MCF 10A (cell line): ENCODE measurements at regions not wholly inside any gene's neighbourhood (a gene's known extent, or its start where the extent isn't known, plus 50 kb on each side); places are given as distances from the start of the nearest gene placed in this dataset.

Experiments
- BruUV-seq: library from RNA; stranded (reverse); fragments of 400-500 nt; replicated peaks from 2 replicates; lab custom pipeline; 2021; lab: Mats Ljungman, UMichigan
- CTCF ChIA-PET: fragments of 300-600 bp; sonication (Branson Sonifier 250); formaldehyde crosslinking; extraction: SDS; loops from one replicate; lab custom pipeline; 2021; ENCODE audit warnings: antibody characterized with exemption, inconsistent platforms; lab: Yijun Ruan, JAX
- POLR2A ChIA-PET: fragments of 300-600, 350-650 bp; sonication (Branson Sonifier 250); formaldehyde crosslinking; extraction: SDS; loops from one replicate; lab custom pipeline; 2020; ENCODE audit warnings: antibody characterized with exemption, inconsistent platforms; lab: Yijun Ruan, JAX
- DNase-seq: peaks from one replicate; pipeline ENCODE4 v3.0.0-alpha.2; 2018; ENCODE audit not compliant: unreplicated experiment
- H3K27ac Mint-ChIP-seq: one replicate; pipeline ENCODE4 v1.8.0; 2022; ENCODE audit warnings: mild to moderate bottlenecking, low read depth, mixed read lengths; ENCODE audit not compliant: unreplicated experiment
- H3K27me3 Mint-ChIP-seq: one replicate; pipeline ENCODE4 v1.8.0; 2022; ENCODE audit warnings: mixed read lengths; ENCODE audit not compliant: insufficient read depth, unreplicated experiment
- H3K36me3 Mint-ChIP-seq: one replicate; pipeline ENCODE4 v1.8.0; 2022; ENCODE audit warnings: mild to moderate bottlenecking, moderate library complexity, mixed read lengths; ENCODE audit not compliant: insufficient read depth, unreplicated experiment
- H3K4me1 Mint-ChIP-seq: one replicate; pipeline ENCODE4 v1.8.0; 2022; ENCODE audit warnings: mixed read lengths; ENCODE audit not compliant: insufficient read depth, unreplicated experiment
- H3K4me3 Mint-ChIP-seq: one replicate; pipeline ENCODE4 v1.8.0; 2022; ENCODE audit warnings: mild to moderate bottlenecking, moderate library complexity, mixed read lengths; ENCODE audit not compliant: unreplicated experiment
- H3K9me3 Mint-ChIP-seq: one replicate; pipeline ENCODE4 v1.8.0; 2022; ENCODE audit warnings: mixed read lengths; ENCODE audit not compliant: unreplicated experiment
- intact Hi-C: fragments of 100-400 bp; cut with micrococcal nuclease; formaldehyde crosslinking; loops from 2 replicates; pipeline ENCODE4 v1.14.1; 2022
- TF ChIP-seq, protein P1 (sequence below): fragments of 200-600 bp; IDR thresholded peaks from one replicate; pipeline ENCODE4 v1.8.0; 2022; ENCODE audit warnings: antibody characterized with exemption, mild to moderate bottlenecking; ENCODE audit not compliant: unreplicated experiment

DNA sequence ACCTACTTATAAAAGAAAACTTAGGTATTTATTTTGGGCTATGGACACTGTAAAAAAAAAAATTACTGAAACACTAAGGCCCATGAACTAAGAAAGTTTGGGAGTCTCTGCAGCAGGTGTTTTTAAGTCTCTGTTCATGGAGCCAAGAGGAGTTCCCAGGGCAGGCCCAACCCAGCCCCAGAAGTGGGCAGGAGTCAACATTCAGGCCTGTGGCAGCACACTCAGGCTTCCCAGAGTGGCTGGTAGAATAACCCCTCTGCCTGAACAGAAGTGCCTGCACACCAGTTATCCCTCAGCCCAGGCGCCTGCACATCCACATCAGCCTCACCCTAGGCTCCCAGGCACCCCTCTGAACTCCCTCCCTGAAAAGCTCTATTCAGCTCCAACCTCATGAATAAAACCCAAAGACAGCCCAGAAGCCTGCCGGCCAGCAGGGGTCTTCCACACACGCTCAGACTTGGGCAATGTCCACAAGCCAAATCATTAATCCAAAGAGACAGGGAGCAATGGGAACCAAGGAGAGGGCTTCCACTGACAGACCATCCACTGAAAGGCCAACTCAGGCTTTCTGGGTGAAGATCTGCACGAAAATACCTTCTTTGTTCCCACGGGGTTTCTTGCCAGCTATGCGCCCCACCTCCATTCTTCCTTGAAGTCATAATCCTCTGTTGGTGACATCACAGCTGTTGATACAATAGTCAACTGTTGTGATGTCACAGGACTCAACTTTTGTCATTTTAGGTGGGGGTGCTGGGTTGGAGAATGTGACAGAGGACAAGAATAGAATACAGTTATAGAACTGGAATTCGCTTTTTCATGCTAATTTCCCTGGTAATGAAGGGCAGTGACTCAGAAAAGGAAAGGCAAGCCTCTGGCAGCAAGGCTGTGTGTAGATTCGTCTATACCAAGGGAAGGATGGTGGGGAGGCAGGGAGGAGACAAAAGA is 83.7 kb downstream of the RPL27A start:
- intact Hi-C loops, result loop anchor here (2.0 to 5.0 kb wide), 3 partner anchors 48 to 164 kb away; partner anchors contain the start of gene AKIP1
- Mint-ChIP-seq H3K4me3 (peak overlapping the region; percentile 22), H3K27ac (peak overlapping the region; percentile 81), H3K27me3 (no peaks in the 10 kb centered on the region), H3K36me3 (no peaks in the 10 kb centered on the region), H3K4me1 (peaks cover 36% of the 10 kb centered on the region), H3K9me3 (no peaks in the 10 kb centered on the region)
- TF ChIP-seq, protein P1, sequence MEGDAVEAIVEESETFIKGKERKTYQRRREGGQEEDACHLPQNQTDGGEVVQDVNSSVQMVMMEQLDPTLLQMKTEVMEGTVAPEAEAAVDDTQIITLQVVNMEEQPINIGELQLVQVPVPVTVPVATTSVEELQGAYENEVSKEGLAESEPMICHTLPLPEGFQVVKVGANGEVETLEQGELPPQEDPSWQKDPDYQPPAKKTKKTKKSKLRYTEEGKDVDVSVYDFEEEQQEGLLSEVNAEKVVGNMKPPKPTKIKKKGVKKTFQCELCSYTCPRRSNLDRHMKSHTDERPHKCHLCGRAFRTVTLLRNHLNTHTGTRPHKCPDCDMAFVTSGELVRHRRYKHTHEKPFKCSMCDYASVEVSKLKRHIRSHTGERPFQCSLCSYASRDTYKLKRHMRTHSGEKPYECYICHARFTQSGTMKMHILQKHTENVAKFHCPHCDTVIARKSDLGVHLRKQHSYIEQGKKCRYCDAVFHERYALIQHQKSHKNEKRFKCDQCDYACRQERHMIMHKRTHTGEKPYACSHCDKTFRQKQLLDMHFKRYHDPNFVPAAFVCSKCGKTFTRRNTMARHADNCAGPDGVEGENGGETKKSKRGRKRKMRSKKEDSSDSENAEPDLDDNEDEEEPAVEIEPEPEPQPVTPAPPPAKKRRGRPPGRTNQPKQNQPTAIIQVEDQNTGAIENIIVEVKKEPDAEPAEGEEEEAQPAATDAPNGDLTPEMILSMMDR, result no peak
- DNase-seq, result no peak
- ChIA-PET POLR2A (interaction anchor here (1.0 to 3.3 kb wide), 4 partner anchors 9 to 84 kb away, joined by 4 to 18 read pairs (median 8); partner anchors contain the start of genes RPL27A and TRIM66), CTCF (no interaction called here)
- BruUV-seq, result no TSS peak

DNA sequence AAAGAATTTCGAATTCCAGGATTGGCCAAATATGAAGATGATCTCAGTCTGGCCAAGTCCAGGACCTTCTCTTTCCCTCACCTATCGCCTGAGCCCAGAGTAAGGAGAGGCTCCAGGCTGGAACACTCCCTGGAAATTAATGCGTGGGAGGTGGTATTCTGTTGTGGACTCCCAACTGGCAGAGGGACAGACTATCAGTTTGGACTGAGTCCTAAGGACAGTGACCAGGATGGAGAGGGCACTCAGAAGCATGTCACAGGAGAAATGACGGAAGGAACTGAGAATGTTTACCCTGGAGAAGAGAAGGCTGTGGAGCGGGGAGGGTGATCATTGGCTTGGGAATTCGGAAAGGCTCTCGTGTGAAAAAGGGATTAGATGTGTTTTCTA is 84.4 kb downstream of the RPL27A start:
- CTCF ChIA-PET, result interaction anchor here (0.8 to 1.4 kb wide), 4 partner anchors 8 to 103 kb away, joined by 3 to 4 read pairs (median 4); no protein-coding TSS in a partner anchor
- TF ChIP-seq, protein P1, result no peak
- Mint-ChIP-seq H3K27me3 (no peaks in the 10 kb centered on the region), H3K36me3 (peaks cover under 1% of the 10 kb centered on the region), H3K4me3 (peak overlapping the region; percentile 22), H3K27ac (peak overlapping the region; percentile 81), H3K9me3 (no peaks in the 10 kb centered on the region), H3K4me1 (peaks cover 43% of the 10 kb centered on the region)
- DNase-seq, result peak; percentile 38
- POLR2A ChIA-PET, result interaction anchor here (1.3 to 3.3 kb wide), 9 partner anchors 9 to 145 kb away, joined by 4 to 18 read pairs (median 8); partner anchors contain the start of genes RPL27A and TRIM66
- intact Hi-C loops, result loop anchor here (2.0 to 5.0 kb wide), 3 partner anchors 48 to 165 kb away; partner anchors contain the start of gene AKIP1
- BruUV-seq, result TSS peak; percentile 94

- ChIA-PET POLR2A (interaction anchor here (1.1 to 3.3 kb wide), 13 partner anchors 10 to 194 kb away, joined by 3 to 18 read pairs (median 8); partner anchors contain the start of genes RPL27A and TRIM66), CTCF (interaction anchor here (0.6 to 2.1 kb wide), 21 partner anchors 9 to 330 kb away, joined by 3 to 11 read pairs (median 4); partner anchors contain the start of genes RPL27A and TRIM66)
- BruUV-seq, result TSS peak; percentile 61
- Mint-ChIP-seq H3K9me3 (no peaks in the 10 kb centered on the region), H3K27ac (peak overlapping the region; percentile 81), H3K4me3 (peak overlapping the region; percentile 42), H3K27me3 (no peaks in the 10 kb centered on the region), H3K4me1 (peaks cover 49% of the 10 kb centered on the region), H3K36me3 (peaks cover 6% of the 10 kb centered on the region)
- peak; percentile 70 for DNase-seq
- TF ChIP-seq, protein P1, result no peak
- intact Hi-C loops, result loop anchor here (1.0 to 5.0 kb wide), 5 partner anchors 49 to 165 kb away; partner anchors contain the start of gene AKIP1
These were observed 85.0 kb downstream of the RPL27A start for GRCh38 chr11:8767466-8768142.
